Thoracic aorta (tissue), 2 donors: ENCODE measurements at regions not wholly inside any gene's neighbourhood (a gene's known extent, or its start where the extent isn't known, plus 50 kb on each side); places are given as distances from the start of the nearest gene placed in this dataset.

Experiments
- ATAC-seq: fragments of 150-250 bp; one replicate; pipeline ENCODE4 v1.8.0; 2017; ENCODE audit warnings: low read depth; ENCODE audit not compliant: insufficient number of reproducible peaks, low FRiP score
- DNase-seq: peaks from one replicate; pipeline ENCODE4 v3.0.0-alpha.2; 2020; ENCODE audit warnings: low spot score
- H3K27ac ChIP-seq, 2 donors: fragments of 200-600 bp; sonication (generic); 1 replicate in 1 of 2; 2 replicates in 1 of 2; pipeline ENCODE4 v1.5.1; 2016; ENCODE audit warnings: mild to moderate bottlenecking in 2 of 2, moderate library complexity in 2 of 2
- H3K27me3 ChIP-seq: fragments of 200-600 bp; sonication (generic); replicated peaks from 2 replicates; pipeline ENCODE4 v1.6.0; 2016; ENCODE audit warnings: mild to moderate bottlenecking; ENCODE audit not compliant: insufficient read depth
- H3K36me3 ChIP-seq: fragments of 200-600 bp; sonication (generic); one replicate; pipeline ENCODE4 v1.5.1; 2016
- H3K4me1 ChIP-seq, 2 donors: fragments of 200-600 bp; sonication (generic); 1 replicate in 1 of 2; 2 replicates in 1 of 2; pipeline versions ENCODE4 v1.5.1 to v1.6.0; 2016; ENCODE audit warnings: low read depth in 2 of 2, mild to moderate bottlenecking in 1 of 2; ENCODE audit not compliant: control insufficient read depth in 1 of 2
- H3K4me3 ChIP-seq: fragments of 200-600 bp; sonication (generic); 2 replicates; pipeline ENCODE4 v1.5.1; 2016; ENCODE audit warnings: mild to moderate bottlenecking
- H3K9me3 ChIP-seq: fragments of 200-600 bp; sonication (generic); 2 replicates; pipeline ENCODE4 v1.5.1; 2016
- CTCF ChIP-seq: fragments of 200-600 bp; sonication (generic); IDR thresholded peaks from one replicate; pipeline ENCODE4 v1.5.1; 2019; ENCODE audit warnings: antibody characterized with exemption

GRCh38 chr5:10009802-10010201 is 239.9 kb downstream of the ATPSCKMT start:
- TF ChIP-seq CTCF: no peak
- DNase-seq (no peak), ATAC-seq (no peak)
- no peaks in the 10 kb centered on the region for H3K27me3 ChIP-seq
- H3K36me3 ChIP-seq: no peaks in the 10 kb centered on the region
- no peak overlapping the region for H3K4me3 ChIP-seq
- no peaks in the 10 kb centered on the region for H3K9me3 ChIP-seq
- H3K27ac ChIP-seq: no peak overlapping the region
- H3K4me1 ChIP-seq: no peaks in the 10 kb centered on the region

GRCh38 chr5:9987101-9987500 is 262.6 kb downstream of the ATPSCKMT start:
- no peaks in the 10 kb centered on the region for H3K36me3 ChIP-seq
- ATAC-seq: no peak
- no peaks in the 10 kb centered on the region for H3K9me3 ChIP-seq
- TF ChIP-seq CTCF: no peak
- DNase-seq: no peak
- no peaks in the 10 kb centered on the region for H3K4me1 ChIP-seq
- H3K4me3 ChIP-seq: no peak overlapping the region
- no peaks in the 10 kb centered on the region for H3K27me3 ChIP-seq
- no peak overlapping the region for H3K27ac ChIP-seq

- H3K36me3 ChIP-seq: no peaks in the 10 kb centered on the region
- H3K9me3 ChIP-seq: no peaks in the 10 kb centered on the region
- ATAC-seq (no peak), DNase-seq (no peak)
- no peak for TF ChIP-seq CTCF
- no peaks in the 10 kb centered on the region for H3K4me1 ChIP-seq
- H3K27me3 ChIP-seq: no peaks in the 10 kb centered on the region
- no peak overlapping the region for H3K27ac ChIP-seq
- H3K4me3 ChIP-seq: no peak overlapping the region
These were observed 272.6 kb downstream of the ATPSCKMT start for GRCh38 chr5:9977070-9977469.

GRCh38 chr5:9976621-9977020 is 273.1 kb downstream of the ATPSCKMT start:
- Histone ChIP-seq H3K36me3 (no peaks in the 10 kb centered on the region), H3K9me3 (no peaks in the 10 kb centered on the region), H3K4me3 (no peak overlapping the region), H3K4me1 (no peaks in the 10 kb centered on the region), H3K27me3 (no peaks in the 10 kb centered on the region), H3K27ac (no peak overlapping the region)
- ATAC-seq: no peak
- no peak for DNase-seq
- no peak for TF ChIP-seq CTCF

- Histone ChIP-seq H3K4me3 (no peak overlapping the region), H3K9me3 (peaks cover 6% of the 10 kb centered on the region), H3K27ac (no peak overlapping the region), H3K4me1 (no peaks in the 10 kb centered on the region), H3K27me3 (no peaks in the 10 kb centered on the region), H3K36me3 (no peaks in the 10 kb centered on the region)
- DNase-seq: no peak
- no peak for ATAC-seq
- TF ChIP-seq CTCF: no peak
These were observed 277.6 kb downstream of the ATPSCKMT start for GRCh38 chr5:9972059-9972458.
